HG03039 (cell line): ENCODE measurements at regions not wholly inside any gene's neighbourhood (a gene's known extent, or its start where the extent isn't known, plus 50 kb on each side); places are given as distances from the start of the nearest gene placed in this dataset.
A peak's percentile ranks its signal among the peaks of the same experiment; 100 is the strongest.

Source experiments
- ATAC-seq: cut with Tn5 transposase; IDR thresholded peaks from one replicate; pipeline ENCODE4 v1.9.1; 2021; ENCODE audit warnings: mild to moderate bottlenecking, moderate library complexity; ENCODE audit not compliant: unreplicated experiment

DNA sequence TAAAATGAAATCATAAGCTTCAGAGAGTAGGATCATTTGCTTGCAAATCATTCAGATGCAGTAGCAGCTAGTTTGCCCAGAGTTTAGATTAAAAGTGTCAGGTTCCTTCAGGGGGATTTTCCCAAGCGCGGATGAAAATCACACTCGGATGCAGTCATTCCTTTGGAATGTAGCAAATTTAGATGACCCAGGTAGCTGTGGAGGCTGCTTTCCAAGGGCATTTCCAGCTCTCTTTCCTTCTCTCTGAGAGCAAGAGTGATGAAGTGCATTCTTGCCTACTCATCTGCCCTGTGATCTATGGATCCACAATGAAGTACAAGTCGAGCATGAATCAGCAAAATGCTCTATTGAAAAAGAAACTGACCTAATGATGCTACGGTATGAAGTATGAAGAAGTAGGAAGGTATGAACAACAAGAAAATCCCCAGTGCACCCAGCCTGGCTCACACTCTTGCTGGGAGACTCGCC lies 200.2 kb downstream of the PLK2 start:
- no peak for ATAC-seq

GRCh38 chr5:58258984-58259684 lies 200.8 kb downstream of the PLK2 start:
- no peak for ATAC-seq

GRCh38 chr5:58255970-58256369 lies 203.9 kb downstream of the PLK2 start:
- no peak for ATAC-seq

- no peak for ATAC-seq
These were observed 204.5 kb downstream of the PLK2 start for GRCh38 chr5:58255386-58255785.

DNA sequence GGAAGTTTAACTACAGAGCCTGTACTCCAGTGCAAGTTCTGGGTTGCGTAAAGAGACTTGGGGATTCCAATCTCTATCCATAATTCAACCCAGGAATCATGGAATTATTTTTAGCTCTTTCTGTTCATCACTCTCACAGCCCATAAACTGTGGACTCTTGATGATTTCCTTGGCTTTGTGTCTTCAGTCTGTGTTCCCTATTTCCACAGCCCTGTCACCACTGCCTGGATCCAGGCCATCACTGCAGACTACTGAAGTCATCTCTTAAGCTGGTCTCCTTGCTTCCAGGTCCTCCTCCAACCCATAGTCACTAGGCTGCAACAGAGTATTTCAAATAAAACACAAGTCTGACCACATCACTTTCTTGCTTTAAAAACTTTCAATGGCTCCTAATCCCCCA lies 211.7 kb downstream of the PLK2 start:
- ATAC-seq, result no peak

GRCh38 chr5:58246461-58246944 lies 213.4 kb downstream of the PLK2 start:
- no peak for ATAC-seq

GRCh38 chr5:58245476-58245840 lies 214.4 kb downstream of the PLK2 start:
- ATAC-seq, result no peak

DNA sequence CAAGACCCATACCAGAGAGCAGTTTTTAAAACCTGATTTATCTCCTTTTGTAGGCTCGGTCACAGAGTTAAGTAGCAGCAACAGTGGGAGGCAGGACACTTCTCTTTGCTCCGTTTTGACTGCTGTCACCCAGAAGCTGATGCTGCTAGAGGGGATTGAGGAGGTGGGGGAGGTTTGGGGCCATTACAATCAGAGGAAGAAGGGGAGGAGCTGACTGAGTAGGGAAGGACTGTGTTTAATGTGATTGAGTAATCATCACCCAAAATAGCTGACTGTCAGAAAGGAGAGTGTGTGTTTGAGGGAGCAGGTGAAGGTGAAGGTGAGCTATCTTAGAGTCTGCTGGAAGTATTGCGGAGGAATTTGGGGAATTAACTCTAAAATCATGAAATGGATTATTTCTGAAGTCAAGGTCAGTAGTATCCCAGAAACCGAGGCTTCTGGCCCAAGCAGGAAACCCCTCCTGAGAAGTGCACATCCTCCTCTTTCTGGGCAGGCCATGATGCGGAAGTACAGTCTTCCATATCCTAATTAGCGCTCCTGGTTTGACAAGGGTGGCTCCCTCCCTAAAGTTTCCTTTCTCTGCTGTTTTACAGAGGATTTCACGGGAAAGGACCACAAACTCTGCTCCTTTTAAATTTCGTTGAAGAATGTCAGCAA lies 214.9 kb downstream of the PLK2 start:
- no peak for ATAC-seq

DNA sequence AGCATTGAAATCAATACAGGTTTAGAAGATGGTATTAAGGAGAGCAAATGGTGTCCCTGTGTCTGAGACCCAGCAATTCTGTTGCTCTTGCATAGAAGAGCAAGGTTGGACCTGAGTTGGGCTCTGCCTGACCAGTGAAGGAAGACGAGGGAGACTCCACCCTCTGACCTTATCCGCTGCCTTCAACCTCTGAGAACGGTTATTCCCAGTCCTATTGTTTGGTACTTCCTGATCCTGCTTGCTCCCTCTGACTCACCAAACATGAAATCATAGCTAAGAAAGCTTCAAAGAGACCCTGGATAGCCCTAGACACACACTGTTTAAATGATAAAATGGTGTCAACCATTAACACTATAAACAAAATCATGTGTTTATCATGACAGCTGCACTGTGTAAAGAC lies 218.5 kb downstream of the PLK2 start:
- no peak for ATAC-seq

DNA sequence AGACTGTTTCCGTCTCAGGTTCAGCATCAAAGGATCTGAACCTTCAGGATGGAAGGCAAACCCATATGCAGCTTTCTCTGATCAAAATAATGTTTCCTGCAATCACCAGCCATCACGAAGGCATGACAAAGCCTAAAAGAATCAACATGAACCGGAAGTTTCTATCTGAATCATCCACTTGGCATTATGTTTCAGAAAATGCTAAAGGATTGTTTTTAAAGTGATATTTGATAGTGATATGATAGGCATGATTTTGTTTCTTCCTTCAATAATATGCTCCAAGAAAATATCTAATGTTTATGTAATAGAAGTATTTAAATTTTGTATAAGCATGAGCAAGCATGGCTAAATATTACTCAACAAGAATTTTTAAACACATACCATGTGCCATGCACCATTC lies 219.6 kb downstream of the PLK2 start:
- no peak for ATAC-seq

- no peak for ATAC-seq
These were observed 220.2 kb downstream of the PLK2 start for GRCh38 chr5:58239731-58240130.

GRCh38 chr5:58239045-58239444 lies 220.8 kb downstream of the PLK2 start:
- ATAC-seq, result peak; percentile 75

- no peak for ATAC-seq
These were observed 223.4 kb downstream of the PLK2 start for GRCh38 chr5:58236498-58236897.

DNA sequence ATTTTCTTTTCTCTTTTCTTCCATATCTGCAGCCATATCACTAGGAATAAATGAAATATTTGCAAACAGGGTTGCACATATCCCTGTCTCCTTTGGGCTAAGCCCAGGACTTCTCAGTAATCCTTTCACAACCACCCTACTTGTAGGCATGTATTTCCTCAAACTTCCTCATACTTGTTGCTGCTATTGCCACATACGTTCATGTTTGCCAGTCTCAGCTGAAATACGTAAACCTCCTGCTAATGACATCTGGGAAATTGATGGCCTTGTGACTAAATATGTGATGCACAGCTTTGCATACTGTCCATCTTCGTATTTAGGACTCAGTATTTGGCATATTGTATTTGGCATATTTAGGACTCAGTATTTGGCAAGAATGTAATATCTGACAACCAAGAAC lies 224.6 kb downstream of the PLK2 start:
- no peak for ATAC-seq

GRCh38 chr5:58232130-58232529 lies 227.8 kb downstream of the PLK2 start:
- ATAC-seq, result no peak

- no peak for ATAC-seq
These were observed 228.8 kb downstream of the PLK2 start for GRCh38 chr5:58231041-58231440.

GRCh38 chr5:58228896-58229295 lies 231.0 kb downstream of the PLK2 start:
- ATAC-seq, result no peak

DNA sequence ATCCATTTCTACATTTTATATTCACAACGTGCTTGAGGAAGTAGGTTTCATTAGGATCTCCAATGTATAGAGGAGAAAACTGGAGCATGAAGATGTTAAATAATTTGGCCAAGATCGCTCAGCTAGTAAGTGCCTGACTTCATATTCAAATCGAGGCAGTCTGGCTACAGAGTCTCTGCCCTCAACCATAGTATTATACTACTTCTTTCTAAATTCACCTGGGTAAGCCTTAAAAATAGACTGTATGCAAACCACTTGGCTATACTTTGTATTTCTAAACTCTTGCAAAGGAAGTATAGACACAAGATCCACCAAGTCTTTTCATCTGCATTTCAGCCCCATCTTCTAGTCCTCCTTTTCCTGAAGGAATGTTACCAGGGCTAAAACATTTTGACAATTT lies 232.0 kb downstream of the PLK2 start:
- ATAC-seq, result no peak

- ATAC-seq, result no peak
These were observed 235.2 kb downstream of the PLK2 start for GRCh38 chr5:58224661-58225060.

DNA sequence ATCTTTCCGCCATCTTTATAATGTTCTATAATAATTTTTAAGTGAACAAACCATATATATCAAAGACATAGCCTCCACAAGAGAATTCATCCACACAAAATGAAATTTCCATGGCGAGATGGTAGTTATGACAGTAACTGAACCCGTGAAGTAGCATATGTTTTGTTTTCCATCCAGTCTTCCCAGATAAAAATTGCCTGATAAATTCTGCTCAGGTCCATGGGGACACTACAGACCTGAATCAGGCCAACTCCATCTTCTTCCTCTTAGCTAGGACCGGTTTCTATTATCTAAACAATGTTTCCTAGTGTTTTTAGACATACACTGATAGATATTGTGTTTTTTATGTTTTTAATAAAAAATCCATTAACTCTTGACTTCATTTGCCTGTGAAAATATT lies 235.7 kb downstream of the PLK2 start:
- ATAC-seq, result no peak

GRCh38 chr5:58215364-58215763 lies 244.5 kb downstream of the PLK2 start:
- ATAC-seq, result no peak

DNA sequence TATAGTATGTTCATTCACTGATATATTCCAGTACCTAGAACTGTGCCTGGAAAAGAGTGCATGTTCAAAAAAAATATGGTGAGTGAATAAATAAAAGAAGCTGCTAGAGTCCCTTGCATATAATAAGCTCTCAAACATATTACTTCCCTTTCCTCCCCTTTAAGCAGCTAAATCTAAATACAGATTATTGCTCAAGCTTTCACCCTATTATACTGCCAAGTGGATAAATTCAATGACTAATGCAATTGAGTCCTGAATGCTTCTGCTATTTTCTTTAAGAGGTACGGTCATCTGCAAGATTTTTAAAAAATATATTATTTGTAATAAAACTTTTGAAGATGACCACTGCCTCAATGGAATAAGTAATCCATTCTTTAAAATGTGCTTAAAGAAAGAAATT lies 248.4 kb downstream of the PLK2 start:
- no peak for ATAC-seq

GRCh38 chr5:58208674-58209073 lies 251.2 kb downstream of the PLK2 start:
- no peak for ATAC-seq
